B cell (primary cell): ENCODE measurements at regions not wholly inside any gene's neighbourhood (a gene's known extent, or its start where the extent isn't known, plus 50 kb on each side); places are given as distances from the start of the nearest gene placed in this dataset.

Source experiments
- ATAC-seq: fragments of 200-7000 bp; cut with Tn5 transposase; one replicate; pipeline ENCODE4 v1.10.0; 2021; ENCODE audit warnings: low read depth, mild to moderate bottlenecking, moderate number of reproducible peaks, moderate library complexity
- CTCF ChIA-PET: fragments of 350-600 bp; sonication (Branson Sonifier 250); formaldehyde crosslinking; loops from one replicate; lab custom pipeline; 2021; ENCODE audit warnings: antibody characterized with exemption, inconsistent platforms; lab: Charles Lee
- POLR2A ChIA-PET: fragments of 350-600 bp; sonication (Branson Sonifier 250); formaldehyde crosslinking; loops from one replicate; lab custom pipeline; 2021; ENCODE audit warnings: antibody characterized with exemption; lab: Charles Lee
- DNase-seq: peaks from one replicate; pipeline ENCODE4 v3.0.0; 2013
- H2AFZ ChIP-seq: 2 replicates; pipeline ENCODE4 v1.6.1; 2012; ENCODE audit warnings: mild to moderate bottlenecking, low read depth, low read length; ENCODE audit not compliant: insufficient read depth, poor library complexity, severe bottlenecking
- H3K27ac ChIP-seq, 2 donors: 1 replicate in 1 of 2; 2 replicates in 1 of 2; pipeline ENCODE4 v1.5.1; 2012 to 2013; ENCODE audit warnings: low read length in 2 of 2, mild to moderate bottlenecking in 2 of 2, moderate library complexity in 1 of 2
- H3K27me3 ChIP-seq, 4 experiments: fragments of 200-600 bp in 1 of 4; sonication (generic) in 1 of 4; replicated peaks in 1 of 4; 1 replicate in 2 of 4; 2 replicates in 2 of 4; pipeline versions ENCODE4 v1.6.1 to v1.7.0; 2013 to 2016; ENCODE audit warnings: low read length in 3 of 4, mild to moderate bottlenecking in 2 of 4, mixed read lengths in 1 of 4, moderate library complexity in 1 of 4; ENCODE audit not compliant: insufficient read depth in 4 of 4, control insufficient read depth in 3 of 4; ENCODE audit errors: control extremely low read depth in 1 of 4
- H3K36me3 ChIP-seq, 2 experiments: replicated peaks in 1 of 2; 1 replicate in 1 of 2; 2 replicates in 1 of 2; pipeline versions ENCODE4 v1.6.1 to v1.7.1; 2013; ENCODE audit warnings: low read length in 1 of 2; ENCODE audit not compliant: insufficient read depth in 2 of 2, control insufficient read depth in 1 of 2; ENCODE audit errors: control extremely low read depth in 1 of 2, extremely low read depth in 1 of 2
- H3K4me1 ChIP-seq, 2 donors: fragments of 200-600 bp in 1 of 2; sonication (generic) in 1 of 2; 1 replicate in 1 of 2; 2 replicates in 1 of 2; pipeline versions ENCODE4 v1.5.1 to v1.6.1; 2013 to 2017; ENCODE audit warnings: low read length in 2 of 2; ENCODE audit not compliant: control insufficient read depth in 2 of 2, insufficient read depth in 2 of 2
- H3K4me2 ChIP-seq: replicated peaks from 2 replicates; pipeline ENCODE3; 2012; ENCODE audit warnings: mild to moderate bottlenecking, low read depth, low read length; ENCODE audit not compliant: poor library complexity, severe bottlenecking
- H3K4me3 ChIP-seq, 5 experiments: fragments of 200-600 bp in 1 of 5; sonication (generic) in 1 of 5; 1 replicate in 3 of 5; 2 replicates in 2 of 5; pipeline versions ENCODE4 v1.5.1 to v1.7.0; 2011 to 2016; ENCODE audit warnings: low read length in 4 of 5, mild to moderate bottlenecking in 4 of 5, low read depth in 2 of 5, control low read depth in 1 of 5, moderate library complexity in 1 of 5; ENCODE audit not compliant: insufficient read depth in 1 of 5; ENCODE audit errors: control extremely low read depth in 1 of 5, extremely low read depth in 1 of 5
- H3K79me2 ChIP-seq: fragments of 200-600 bp; sonication (generic); one replicate; pipeline ENCODE4 v1.6.0; 2016; ENCODE audit warnings: low read length; ENCODE audit not compliant: control insufficient read depth, insufficient read depth
- H3K9ac ChIP-seq: fragments of 200-600 bp; sonication (generic); 2 replicates; pipeline ENCODE4 v1.6.1; 2017; ENCODE audit warnings: mild to moderate bottlenecking, low read length, moderate library complexity
- H3K9me3 ChIP-seq, 3 donors: one replicate each; pipeline versions ENCODE4 v1.6.1 to v1.7.1; 2013; ENCODE audit warnings: low read length in 2 of 3; ENCODE audit not compliant: control insufficient read depth in 2 of 3, insufficient read depth in 1 of 3; ENCODE audit errors: control extremely low read depth in 1 of 3
- H4K20me1 ChIP-seq: 2 replicates; pipeline ENCODE4 v1.6.0; 2012; ENCODE audit warnings: mild to moderate bottlenecking, low read length; ENCODE audit not compliant: insufficient read depth, control insufficient read depth, poor library complexity, severe bottlenecking
- H3K27ac Mint-ChIP-seq: one replicate; pipeline ENCODE4 v1.8.0; 2021; ENCODE audit warnings: mixed read lengths
- H3K27me3 Mint-ChIP-seq: one replicate; pipeline ENCODE4 v1.8.0; 2021; ENCODE audit warnings: mixed read lengths
- H3K4me1 Mint-ChIP-seq: one replicate; pipeline ENCODE4 v1.8.0; 2021; ENCODE audit warnings: mixed read lengths
- H3K4me3 Mint-ChIP-seq: one replicate; pipeline ENCODE4 v1.8.0; 2021; ENCODE audit warnings: mixed read lengths
- H3K9me3 Mint-ChIP-seq: one replicate; pipeline ENCODE4 v1.8.0; 2022; ENCODE audit warnings: mixed read lengths; ENCODE audit not compliant: insufficient read depth
- CTCF ChIP-seq: fragments of 200-600 bp; IDR thresholded peaks from one replicate; pipeline ENCODE4 v1.8.0; 2022; ENCODE audit warnings: antibody characterized with exemption, mild to moderate bottlenecking
- EZH2 ChIP-seq: IDR thresholded peaks from 2 replicates; pipeline ENCODE4 v1.6.1; 2012; ENCODE audit warnings: borderline replicate concordance, low read depth, mild to moderate bottlenecking, moderate library complexity, low read length; ENCODE audit not compliant: insufficient read depth, poor library complexity, severe bottlenecking
- WGBS: methylation state at CpG from one replicate; pipeline ENCODE4 v1.1.5; 2013; ENCODE audit warnings: missing lambda C conversion rate; ENCODE audit not compliant: insufficient coverage; 5-methylcytosine and 5-hydroxymethylcytosine counted together
- intact Hi-C: fragments of 100-400 bp; cut with micrococcal nuclease; formaldehyde crosslinking; loops from one replicate; pipeline ENCODE4 v1.10.0; 2022

DNA sequence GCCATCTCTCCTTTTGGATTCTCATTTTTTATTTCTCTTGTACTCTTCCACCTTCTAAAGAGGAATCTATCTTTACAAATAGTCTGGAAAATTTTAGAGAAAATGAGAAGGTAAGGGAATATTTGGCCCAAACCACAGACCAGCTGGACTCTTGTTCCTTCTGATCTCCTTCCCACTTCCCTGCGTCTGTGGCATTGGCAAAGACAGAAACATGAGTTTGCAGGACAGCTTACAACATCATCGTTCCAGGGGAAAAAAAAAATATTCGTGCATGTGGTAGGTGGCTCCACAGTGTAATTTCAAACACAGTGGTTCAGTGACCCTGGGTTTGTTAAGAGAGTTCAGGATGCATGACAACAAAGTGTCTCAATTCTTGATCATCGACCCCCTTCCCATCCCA is 755.0 kb downstream of the DNAH5 start:
- Mint-ChIP-seq H3K4me1 (no peaks in the 10 kb centered on the region), H3K9me3 (peaks cover 5% of the 10 kb centered on the region), H3K27me3 (no peaks in the 10 kb centered on the region), H3K4me3 (no peak overlapping the region), H3K27ac (no peak overlapping the region)
- Histone ChIP-seq H3K79me2 (no peaks in the 10 kb centered on the region), H3K4me1 (no peaks in the 10 kb centered on the region), H3K9ac (no peak overlapping the region), H3K4me3 (no peak overlapping the region), H3K4me2 (no peak overlapping the region), H3K9me3 (no peaks in the 10 kb centered on the region), H3K27ac (no peak overlapping the region), H2AFZ (no peak overlapping the region), H3K27me3 (no peaks in the 10 kb centered on the region), H4K20me1 (no peaks in the 10 kb centered on the region), H3K36me3 (no peaks in the 10 kb centered on the region)
- CTCF ChIA-PET: no interaction called here
- WGBS: 13% methylated on average over 3 of the region's 4 CpGs
- no peak for DNase-seq
- intact Hi-C loops: no loop called here
- no peak for TF ChIP-seq CTCF
- TF ChIP-seq EZH2: no peak
- no peak for ATAC-seq
- POLR2A ChIA-PET: no interaction called here

DNA sequence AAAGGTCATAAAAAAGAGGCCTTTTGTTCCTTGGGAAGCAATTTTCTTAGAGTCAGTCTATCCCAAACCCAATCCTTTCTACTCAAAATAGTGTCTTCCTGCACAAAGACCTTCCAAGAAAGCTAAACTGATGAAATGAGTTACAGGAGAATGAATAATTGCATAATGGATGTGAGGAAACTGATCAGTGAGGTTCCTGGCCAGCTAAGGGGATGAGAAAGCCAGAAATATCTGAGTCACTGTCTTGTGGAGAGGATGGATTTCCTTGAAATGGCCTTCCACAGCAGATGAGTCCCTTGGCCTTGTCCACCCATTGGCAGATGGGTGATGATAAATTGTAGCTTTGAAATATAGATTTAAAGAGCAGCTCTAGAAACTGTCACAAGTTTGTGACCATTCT is 756.1 kb downstream of the DNAH5 start:
- H3K4me1 ChIP-seq: no peaks in the 10 kb centered on the region
- no peaks in the 10 kb centered on the region for H3K27me3 Mint-ChIP-seq
- DNase-seq (no peak), ATAC-seq (no peak)
- no peak overlapping the region for H3K27ac ChIP-seq
- intact Hi-C loops: no loop called here
- no peaks in the 10 kb centered on the region for H3K4me1 Mint-ChIP-seq
- H3K9me3 Mint-ChIP-seq: peaks cover 7% of the 10 kb centered on the region
- no peak overlapping the region for H2AFZ ChIP-seq
- no peak overlapping the region for H3K4me3 Mint-ChIP-seq
- no peaks in the 10 kb centered on the region for H3K27me3 ChIP-seq
- POLR2A ChIA-PET: no interaction called here
- no peaks in the 10 kb centered on the region for H3K9me3 ChIP-seq
- no peaks in the 10 kb centered on the region for H3K36me3 ChIP-seq
- CTCF ChIA-PET: no interaction called here
- H3K4me2 ChIP-seq: no peak overlapping the region
- no peak overlapping the region for H3K9ac ChIP-seq
- H3K79me2 ChIP-seq: no peaks in the 10 kb centered on the region
- no peak overlapping the region for H3K27ac Mint-ChIP-seq
- TF ChIP-seq CTCF: no peak
- TF ChIP-seq EZH2: no peak
- H3K4me3 ChIP-seq: no peak overlapping the region
- H4K20me1 ChIP-seq: no peaks in the 10 kb centered on the region
